HFFc6 (cell line): ENCODE measurements at regions not wholly inside any gene's neighbourhood (a gene's known extent, or its start where the extent isn't known, plus 50 kb on each side); places are given as distances from the start of the nearest gene placed in this dataset.

Experiments used
- DNase-seq: peaks from one replicate; pipeline ENCODE4 v3.0.0-alpha.2; 2018
- H3K27ac Mint-ChIP-seq: 2 replicates; pipeline ENCODE4 v1.8.0; 2020; ENCODE audit warnings: mild to moderate bottlenecking, mixed read lengths
- H3K27me3 Mint-ChIP-seq: 2 replicates; pipeline ENCODE4 v1.8.0; 2021; ENCODE audit warnings: mild to moderate bottlenecking, moderate library complexity, mixed read lengths; ENCODE audit not compliant: insufficient read depth
- H3K36me3 Mint-ChIP-seq: 2 replicates; pipeline ENCODE4 v1.8.0; 2021; ENCODE audit warnings: low read depth, mixed read lengths
- H3K4me1 Mint-ChIP-seq: 2 replicates; pipeline ENCODE4 v1.8.0; 2020; ENCODE audit warnings: low read depth, mixed read lengths
- H3K4me3 Mint-ChIP-seq: 2 replicates; pipeline ENCODE4 v1.8.0; 2020; ENCODE audit warnings: mild to moderate bottlenecking, moderate library complexity, mixed read lengths
- H3K9me3 Mint-ChIP-seq: 2 replicates; pipeline ENCODE4 v1.8.0; 2020; ENCODE audit warnings: mild to moderate bottlenecking, mixed read lengths
- TF ChIP-seq, protein P1 (sequence below): fragments of 200-600 bp; sonication (generic); IDR thresholded peaks from 2 replicates; pipeline ENCODE4 v1.5.0; 2021; ENCODE audit warnings: antibody characterized with exemption, mild to moderate bottlenecking

DNA sequence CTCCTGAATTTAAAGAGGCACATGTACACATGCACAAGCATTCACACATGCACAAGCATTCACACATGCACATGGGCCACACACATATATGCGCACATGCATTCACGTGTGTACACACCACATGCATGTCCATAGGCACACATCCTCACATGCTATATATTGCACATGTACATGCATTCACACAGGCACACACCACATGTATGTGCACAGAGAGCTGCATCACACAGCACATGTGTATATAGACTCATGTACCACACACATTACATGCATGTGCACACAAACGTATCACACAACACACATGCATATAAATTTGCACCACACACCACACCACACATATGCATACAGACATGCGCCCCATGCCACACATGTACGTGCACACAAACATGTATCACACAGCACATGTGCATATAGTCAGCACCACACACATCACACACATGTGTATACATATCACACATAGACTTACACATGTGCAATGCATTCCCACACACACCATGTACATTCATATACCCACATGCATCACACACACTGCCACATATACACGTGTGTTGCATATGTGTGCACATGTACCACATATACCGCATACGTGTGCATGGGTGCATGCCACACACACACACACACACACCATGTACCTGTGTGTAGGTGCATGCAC lies 54.6 kb upstream of the COL18A1 start:
- H3K4me1 Mint-ChIP-seq, result peaks cover 22% of the 10 kb centered on the region

DNA sequence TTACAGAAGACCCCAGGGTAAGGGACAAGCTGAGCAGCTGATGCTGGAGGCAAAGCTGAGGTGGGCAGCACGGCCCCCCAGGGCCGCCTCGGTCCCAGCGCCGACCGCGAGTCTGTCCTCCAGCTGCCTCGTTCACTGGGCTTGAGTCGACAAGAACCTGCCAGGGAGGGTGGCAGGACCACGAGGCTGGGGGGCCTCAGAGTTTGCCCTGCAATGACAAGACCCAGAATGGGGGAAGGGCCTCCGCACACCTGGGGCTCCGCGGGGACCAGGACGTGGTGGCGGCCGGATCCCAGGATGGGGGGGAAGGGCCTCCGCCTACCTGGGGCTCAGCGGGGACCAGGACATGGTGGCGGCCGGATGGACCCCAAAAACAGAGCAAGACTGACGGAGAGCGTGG lies 53.9 kb upstream of the COL18A1 start:
- peaks cover 22% of the 10 kb centered on the region for H3K4me1 Mint-ChIP-seq
- no peak for DNase-seq

More for the DNA sequence above, 54.6 kb upstream of the COL18A1 start:
- TF ChIP-seq, protein P1, sequence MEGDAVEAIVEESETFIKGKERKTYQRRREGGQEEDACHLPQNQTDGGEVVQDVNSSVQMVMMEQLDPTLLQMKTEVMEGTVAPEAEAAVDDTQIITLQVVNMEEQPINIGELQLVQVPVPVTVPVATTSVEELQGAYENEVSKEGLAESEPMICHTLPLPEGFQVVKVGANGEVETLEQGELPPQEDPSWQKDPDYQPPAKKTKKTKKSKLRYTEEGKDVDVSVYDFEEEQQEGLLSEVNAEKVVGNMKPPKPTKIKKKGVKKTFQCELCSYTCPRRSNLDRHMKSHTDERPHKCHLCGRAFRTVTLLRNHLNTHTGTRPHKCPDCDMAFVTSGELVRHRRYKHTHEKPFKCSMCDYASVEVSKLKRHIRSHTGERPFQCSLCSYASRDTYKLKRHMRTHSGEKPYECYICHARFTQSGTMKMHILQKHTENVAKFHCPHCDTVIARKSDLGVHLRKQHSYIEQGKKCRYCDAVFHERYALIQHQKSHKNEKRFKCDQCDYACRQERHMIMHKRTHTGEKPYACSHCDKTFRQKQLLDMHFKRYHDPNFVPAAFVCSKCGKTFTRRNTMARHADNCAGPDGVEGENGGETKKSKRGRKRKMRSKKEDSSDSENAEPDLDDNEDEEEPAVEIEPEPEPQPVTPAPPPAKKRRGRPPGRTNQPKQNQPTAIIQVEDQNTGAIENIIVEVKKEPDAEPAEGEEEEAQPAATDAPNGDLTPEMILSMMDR, result no peak
- no peaks in the 10 kb centered on the region; the same call in 1 of the 2 replicates for H3K27me3 Mint-ChIP-seq
- no peak overlapping the region for H3K27ac Mint-ChIP-seq
- H3K4me3 Mint-ChIP-seq, result no peak overlapping the region
- no peak for DNase-seq
- H3K36me3 Mint-ChIP-seq, result no peaks in the 10 kb centered on the region
- H3K9me3 Mint-ChIP-seq, result no peaks in the 10 kb centered on the region

DNA sequence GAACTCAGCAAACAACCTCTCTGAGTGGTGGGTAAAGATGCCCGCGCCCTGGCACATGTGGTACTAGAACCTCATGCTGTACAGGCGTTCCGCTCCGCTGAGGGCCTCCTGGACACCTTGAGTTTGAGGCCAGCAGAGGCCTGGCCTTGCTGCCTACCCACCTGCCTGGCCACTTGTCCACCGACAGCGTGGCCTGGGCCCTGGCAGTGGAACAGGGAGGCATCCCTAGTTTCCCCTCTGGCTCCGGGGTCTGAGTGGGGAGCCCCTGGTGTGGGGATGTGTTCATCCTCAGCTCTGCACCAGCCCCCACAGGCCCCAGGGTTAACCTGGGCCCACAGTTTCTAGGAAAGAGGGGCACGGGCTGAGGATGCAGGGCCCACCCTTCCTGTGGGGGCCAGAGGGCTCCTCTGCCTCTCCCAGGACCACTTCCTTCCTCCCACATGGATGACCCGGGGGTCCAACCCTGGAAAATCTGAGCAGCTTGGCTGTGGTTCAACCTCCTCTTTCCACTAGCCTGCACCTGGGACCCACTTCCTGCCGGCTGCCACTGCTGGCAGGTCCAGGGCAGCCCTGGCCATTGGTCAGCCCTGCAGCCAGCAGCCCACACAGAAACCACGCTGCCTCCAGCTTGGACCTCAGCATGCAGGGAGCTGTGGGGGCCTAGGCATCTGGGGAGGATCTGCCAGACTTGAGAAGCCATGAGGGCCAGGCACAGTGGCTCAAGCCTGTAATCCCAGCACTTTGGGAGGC lies 53.3 kb upstream of the COL18A1 start:
- Mint-ChIP-seq H3K9me3 (no peaks in the 10 kb centered on the region), H3K36me3 (no peaks in the 10 kb centered on the region), H3K4me1 (peaks cover 22% of the 10 kb centered on the region), H3K27me3 (no peaks in the 10 kb centered on the region; the same call in none of the 2 replicates), H3K27ac (no peak overlapping the region), H3K4me3 (no peak overlapping the region)
- TF ChIP-seq, protein P1, result no peak
- DNase-seq, result no peak

More for the DNA sequence above, 53.9 kb upstream of the COL18A1 start:
- H3K27me3 Mint-ChIP-seq, result no peaks in the 10 kb centered on the region; the same call in 1 of the 2 replicates
- H3K9me3 Mint-ChIP-seq, result no peaks in the 10 kb centered on the region
- H3K36me3 Mint-ChIP-seq, result no peaks in the 10 kb centered on the region
- H3K27ac Mint-ChIP-seq, result no peak overlapping the region
- TF ChIP-seq, protein P1, result no peak
- H3K4me3 Mint-ChIP-seq, result no peak overlapping the region

DNA sequence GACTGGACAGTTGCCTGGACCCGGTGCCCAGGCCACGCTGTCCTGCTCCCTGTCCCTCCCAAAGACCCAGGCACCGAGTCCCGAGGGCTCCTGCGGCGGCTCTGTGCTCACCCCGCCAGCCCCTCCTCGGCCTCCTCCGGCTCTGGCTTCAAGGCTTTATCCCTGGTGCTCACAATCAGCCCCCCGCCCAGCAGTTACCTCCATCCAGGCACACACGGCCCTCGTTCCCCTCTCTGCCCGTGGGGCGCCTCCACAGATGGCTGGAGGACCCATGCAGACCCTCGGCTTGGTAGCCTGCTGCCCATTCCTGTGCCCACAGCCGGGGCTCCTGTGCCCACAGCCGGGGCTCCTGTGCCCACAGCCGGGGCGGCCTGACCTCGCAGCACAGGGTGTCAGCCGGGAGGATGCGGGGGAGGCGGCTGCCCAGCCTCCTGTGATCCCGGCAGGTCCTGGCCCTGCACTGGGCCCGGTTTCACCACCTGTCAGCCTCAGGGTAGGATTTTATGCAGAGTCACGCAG lies 52.3 kb upstream of the COL18A1 start:
- H3K27ac Mint-ChIP-seq, result no peak overlapping the region
- TF ChIP-seq, protein P1, result no peak
- H3K27me3 Mint-ChIP-seq, result peaks cover 2% of the 10 kb centered on the region
- H3K4me3 Mint-ChIP-seq, result no peak overlapping the region
- no peaks in the 10 kb centered on the region for H3K9me3 Mint-ChIP-seq
- peaks cover 21% of the 10 kb centered on the region for H3K4me1 Mint-ChIP-seq
- no peak for DNase-seq
- H3K36me3 Mint-ChIP-seq, result no peaks in the 10 kb centered on the region

DNA sequence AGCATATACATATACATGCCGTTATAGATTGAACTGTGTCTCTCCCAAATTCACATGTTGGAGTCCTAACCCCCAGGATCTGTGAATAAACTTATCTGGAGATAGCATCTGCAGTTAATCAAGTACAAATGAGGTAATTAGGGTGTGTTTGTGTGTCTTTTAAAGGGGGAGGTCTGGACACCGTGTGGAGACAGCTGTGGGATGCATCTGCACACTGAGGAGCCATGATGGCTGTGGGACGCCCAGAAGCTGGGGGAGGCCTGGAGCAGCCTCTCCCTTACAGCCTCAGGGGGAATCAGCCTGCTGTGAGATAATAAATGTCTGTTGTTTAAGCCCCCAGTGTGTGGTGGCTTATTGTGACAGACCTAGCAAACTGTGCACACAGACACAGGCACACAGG lies 51.8 kb upstream of the COL18A1 start:
- Mint-ChIP-seq H3K27ac (no peak overlapping the region), H3K9me3 (no peaks in the 10 kb centered on the region), H3K4me3 (no peak overlapping the region), H3K4me1 (peaks cover 16% of the 10 kb centered on the region), H3K27me3 (peaks cover 2% of the 10 kb centered on the region), H3K36me3 (no peaks in the 10 kb centered on the region)
- TF ChIP-seq, protein P1, result no peak
- no peak for DNase-seq
